GM12872 (cell line): ENCODE measurements at regions not wholly inside any gene's neighbourhood (a gene's known extent, or its start where the extent isn't known, plus 50 kb on each side); places are given as distances from the start of the nearest gene placed in this dataset.

Experiments used
- CTCF ChIP-seq: IDR thresholded peaks from 3 replicates; pipeline ENCODE4 v1.5.1; 2011; ENCODE audit warnings: low read depth, mild to moderate bottlenecking, low read length, moderate library complexity; ENCODE audit not compliant: insufficient read depth

GRCh38 chr20:58023781-58024180, 204.7 kb downstream of the ANKRD60 start:
- TF ChIP-seq CTCF, result no peak

- TF ChIP-seq CTCF, result no peak
Measured at GRCh38 chr20:58023346-58023745, 205.1 kb downstream of the ANKRD60 start.

- no peak for TF ChIP-seq CTCF
Measured at GRCh38 chr20:58022711-58023110, 205.7 kb downstream of the ANKRD60 start.

GRCh38 chr20:58021481-58021880, 207.0 kb downstream of the ANKRD60 start:
- TF ChIP-seq CTCF, result no peak

- TF ChIP-seq CTCF, result no peak
Measured at GRCh38 chr20:58020656-58021454, 207.6 kb downstream of the ANKRD60 start.

GRCh38 chr20:58019850-58020625, 208.4 kb downstream of the ANKRD60 start:
- no peak for TF ChIP-seq CTCF

GRCh38 chr20:58019027-58019849, 209.2 kb downstream of the ANKRD60 start:
- no peak for TF ChIP-seq CTCF
